ENCODE measurements at regions not wholly inside any gene's neighbourhood (a gene's known extent, or its start where the extent isn't known, plus 50 kb on each side); places are given as distances from the start of the nearest gene placed in this dataset.

DNA sequence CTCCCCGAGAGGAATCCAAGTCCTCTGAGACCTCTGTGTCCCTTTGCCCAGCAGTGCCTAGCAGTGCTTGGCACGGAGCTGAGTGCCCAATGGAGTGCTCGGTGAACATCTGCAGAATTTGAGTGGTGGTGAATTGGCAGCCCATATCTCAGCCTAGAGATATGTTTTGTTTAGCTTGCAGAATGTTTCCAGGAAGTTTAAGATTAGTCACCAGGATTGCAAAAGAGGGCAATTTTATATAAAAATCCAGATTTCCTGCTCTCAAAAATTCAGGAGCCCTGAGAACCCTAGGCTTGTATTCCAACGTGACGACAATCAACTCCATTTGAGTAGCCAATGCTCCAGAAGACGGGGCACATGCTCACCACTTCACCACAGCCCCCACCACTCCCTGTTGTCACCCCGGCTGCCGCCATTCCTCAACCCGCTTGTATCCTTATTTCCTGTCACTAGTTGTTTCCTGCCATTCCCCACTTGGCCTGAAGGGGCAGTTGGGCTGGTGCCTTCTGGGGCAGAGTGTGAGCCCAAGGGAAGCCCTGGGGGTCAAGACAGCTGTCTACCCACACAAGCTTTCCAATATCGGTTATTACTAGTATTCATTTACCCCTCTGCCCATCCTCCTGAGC, 116.9 kb downstream of the EFNB1 start:
- TF ChIP-seq, protein P1, sequence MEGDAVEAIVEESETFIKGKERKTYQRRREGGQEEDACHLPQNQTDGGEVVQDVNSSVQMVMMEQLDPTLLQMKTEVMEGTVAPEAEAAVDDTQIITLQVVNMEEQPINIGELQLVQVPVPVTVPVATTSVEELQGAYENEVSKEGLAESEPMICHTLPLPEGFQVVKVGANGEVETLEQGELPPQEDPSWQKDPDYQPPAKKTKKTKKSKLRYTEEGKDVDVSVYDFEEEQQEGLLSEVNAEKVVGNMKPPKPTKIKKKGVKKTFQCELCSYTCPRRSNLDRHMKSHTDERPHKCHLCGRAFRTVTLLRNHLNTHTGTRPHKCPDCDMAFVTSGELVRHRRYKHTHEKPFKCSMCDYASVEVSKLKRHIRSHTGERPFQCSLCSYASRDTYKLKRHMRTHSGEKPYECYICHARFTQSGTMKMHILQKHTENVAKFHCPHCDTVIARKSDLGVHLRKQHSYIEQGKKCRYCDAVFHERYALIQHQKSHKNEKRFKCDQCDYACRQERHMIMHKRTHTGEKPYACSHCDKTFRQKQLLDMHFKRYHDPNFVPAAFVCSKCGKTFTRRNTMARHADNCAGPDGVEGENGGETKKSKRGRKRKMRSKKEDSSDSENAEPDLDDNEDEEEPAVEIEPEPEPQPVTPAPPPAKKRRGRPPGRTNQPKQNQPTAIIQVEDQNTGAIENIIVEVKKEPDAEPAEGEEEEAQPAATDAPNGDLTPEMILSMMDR (IDR thresholded peaks at IDR 0.05): no peak
- no peak for TF ChIP-seq POLR2A (IDR thresholded peaks at IDR 0.05)

All from testis (tissue), 2 donors.